Activated CD8-positive, alpha-beta memory T cell treated with anti-CD3 and anti-CD28 coated beads for 24 hours (primary cell): ENCODE measurements at regions not wholly inside any gene's neighbourhood (a gene's known extent, or its start where the extent isn't known, plus 50 kb on each side); places are given as distances from the start of the nearest gene placed in this dataset.
"Not testable (repeated sequence)": the region's sequence is repeated elsewhere in the genome, so short reads cannot be mapped to it uniquely, and the experiment has no call there.

Experiments
- DNase-seq: peaks from one replicate; pipeline ENCODE4 v3.0.0-alpha.2; 2020

DNA sequence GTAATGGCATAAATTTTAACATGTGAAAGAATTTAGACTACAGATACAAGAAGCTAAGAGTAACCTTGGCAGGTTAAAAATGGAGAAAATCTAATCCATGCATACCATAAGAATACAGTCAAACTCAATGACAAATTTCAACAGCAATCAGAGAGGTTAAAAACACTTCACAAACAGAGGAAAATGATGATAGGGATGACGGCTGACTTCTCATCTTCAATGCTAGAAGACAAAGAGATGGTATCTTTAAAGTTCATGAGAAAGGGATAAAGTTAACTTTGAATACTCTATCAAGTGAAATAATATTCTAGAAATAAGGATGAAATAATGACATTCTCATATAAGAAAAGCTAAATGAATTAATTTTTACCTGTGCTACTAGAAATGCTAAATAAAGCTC lies 1130.2 kb upstream of the MIR17HG start:
- no peak for DNase-seq

DNA sequence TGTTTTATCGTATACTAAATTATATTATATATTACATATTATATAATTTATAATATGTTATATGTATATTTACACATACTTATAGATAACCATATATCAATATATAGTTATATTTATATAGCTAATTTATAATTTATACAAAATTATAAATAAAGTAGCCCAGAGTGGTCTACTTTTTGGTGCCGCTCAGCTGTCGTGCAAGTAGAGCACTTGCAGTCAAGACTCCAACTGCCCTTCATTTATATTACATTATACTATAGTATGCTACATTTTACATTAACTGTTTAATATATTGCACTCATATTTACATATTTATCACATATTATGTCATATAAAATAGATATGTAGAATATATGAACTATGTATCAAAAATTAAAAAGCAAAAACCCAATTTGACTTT lies 1124.7 kb upstream of the MIR17HG start:
- DNase-seq, result no peak

DNA sequence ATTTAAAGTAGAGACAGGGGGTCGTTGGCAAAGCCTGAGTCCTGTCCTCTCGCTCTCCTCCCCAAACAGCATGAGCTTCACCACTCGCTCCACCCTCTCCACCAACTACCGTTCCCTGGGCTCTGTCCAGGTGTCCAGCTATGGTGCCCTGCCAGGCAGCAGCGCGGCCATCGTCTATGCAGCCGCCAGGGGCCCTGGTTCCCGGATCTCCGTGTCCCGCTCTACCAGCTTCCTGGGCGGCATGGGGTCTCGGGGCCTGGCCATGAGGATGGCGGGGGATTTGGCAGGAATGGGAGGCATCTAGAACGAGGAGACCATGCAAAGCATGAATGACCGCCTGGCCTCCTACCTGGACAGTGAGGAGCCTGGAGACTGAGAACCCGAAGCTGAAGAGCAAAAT lies 1117.2 kb upstream of the MIR17HG start:
- DNase-seq, result no peak

GRCh38 chr13:90232291-90232690 lies 1115.2 kb upstream of the MIR17HG start:
- DNase-seq, result no peak

DNA sequence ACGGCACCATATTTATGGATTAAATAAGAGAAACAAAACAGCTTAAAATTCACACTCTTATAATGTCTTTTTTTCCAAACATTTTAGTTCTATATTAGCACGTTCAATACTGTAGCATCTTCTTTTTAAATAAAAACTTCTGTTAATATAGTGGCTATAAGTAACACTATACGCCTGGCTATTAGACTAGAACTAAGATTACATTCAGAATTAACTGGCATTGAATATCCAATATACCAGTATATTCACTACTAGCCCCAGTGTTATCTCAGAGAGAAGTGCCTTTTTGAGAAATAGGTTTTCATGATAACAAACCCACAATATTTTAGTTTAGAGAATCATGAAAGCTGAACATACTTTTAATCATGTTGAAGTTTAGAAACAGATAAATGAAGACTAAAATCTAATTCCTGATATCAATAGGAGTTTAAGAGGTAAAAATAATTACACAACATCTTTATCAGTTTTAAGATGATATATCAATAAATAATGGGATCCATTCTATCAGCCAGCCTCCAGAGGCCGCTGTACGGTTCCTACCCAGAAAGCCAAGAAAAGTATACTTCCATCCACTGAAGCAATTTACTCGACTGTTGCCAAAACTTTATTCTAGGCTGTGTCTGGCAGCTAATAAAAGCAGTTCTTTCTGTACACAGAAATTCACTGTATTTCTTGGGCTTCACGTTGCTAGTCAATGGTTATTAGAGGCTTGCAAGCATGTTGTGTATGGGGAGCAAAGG lies 1113.4 kb upstream of the MIR17HG start:
- DNase-seq, result no peak

DNA sequence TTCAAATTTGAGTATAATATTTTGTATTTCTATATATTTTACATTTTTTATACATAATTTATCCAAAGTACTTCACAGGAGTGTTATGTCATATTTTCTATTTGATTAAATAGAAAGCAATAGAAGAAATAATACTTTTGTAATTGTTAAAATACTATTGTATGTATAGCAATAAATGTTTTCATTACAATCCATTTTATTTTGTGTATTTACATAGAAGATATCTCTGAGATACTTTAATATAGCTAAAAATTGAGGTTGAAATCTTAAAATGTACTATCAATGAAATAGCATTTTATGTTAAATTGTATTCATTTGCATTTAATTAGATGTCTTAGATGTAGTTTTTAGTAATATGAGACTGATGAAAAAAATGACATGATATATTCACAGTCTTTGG lies 1109.6 kb upstream of the MIR17HG start:
- DNase-seq, result no peak

DNA sequence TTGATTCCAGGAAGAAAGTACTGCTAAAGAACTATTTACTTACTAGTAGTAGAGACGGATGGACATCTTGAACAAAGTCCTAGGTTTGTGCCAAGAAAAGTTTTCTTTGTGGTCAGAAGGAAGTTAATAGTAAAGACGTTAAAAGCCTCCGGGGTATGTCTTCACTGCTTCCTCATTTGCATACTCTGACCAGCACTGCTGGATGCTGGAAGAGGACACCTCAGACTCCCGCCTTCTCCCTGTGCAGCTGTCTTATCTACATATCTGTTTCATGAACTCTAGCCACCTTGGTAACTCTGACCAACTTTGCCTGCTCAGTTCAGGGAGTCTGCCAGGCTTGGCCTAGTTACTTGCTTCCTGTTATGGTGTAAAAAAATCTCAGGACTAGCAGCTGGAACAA lies 1109.1 kb upstream of the MIR17HG start:
- DNase-seq, result no peak

DNA sequence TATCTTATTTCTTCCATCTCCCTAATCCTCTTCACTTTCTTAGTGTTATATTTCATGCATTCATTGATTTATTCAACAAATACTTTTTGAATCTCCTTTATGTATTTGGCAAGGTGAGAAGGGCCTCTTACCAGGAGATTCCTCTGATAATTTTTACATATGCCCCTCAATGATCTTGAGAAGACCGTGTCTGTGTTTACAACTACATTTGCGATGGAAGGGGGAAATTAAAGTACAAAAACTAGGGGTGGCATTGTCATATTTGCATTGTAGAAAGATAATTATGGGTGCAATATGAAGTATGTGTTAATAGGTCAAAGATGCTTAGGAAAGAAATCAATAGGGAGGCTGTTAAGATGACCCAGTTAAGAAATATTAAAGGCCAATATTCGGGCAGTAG lies 1108.4 kb upstream of the MIR17HG start:
- DNase-seq, result no peak

GRCh38 chr13:90246005-90246404 lies 1101.5 kb upstream of the MIR17HG start:
- no peak for DNase-seq

GRCh38 chr13:90246687-90247345 lies 1100.7 kb upstream of the MIR17HG start:
- no peak for DNase-seq

- DNase-seq, result no peak
Measured at GRCh38 chr13:90253806-90254205, 1093.7 kb upstream of the MIR17HG start.

DNA sequence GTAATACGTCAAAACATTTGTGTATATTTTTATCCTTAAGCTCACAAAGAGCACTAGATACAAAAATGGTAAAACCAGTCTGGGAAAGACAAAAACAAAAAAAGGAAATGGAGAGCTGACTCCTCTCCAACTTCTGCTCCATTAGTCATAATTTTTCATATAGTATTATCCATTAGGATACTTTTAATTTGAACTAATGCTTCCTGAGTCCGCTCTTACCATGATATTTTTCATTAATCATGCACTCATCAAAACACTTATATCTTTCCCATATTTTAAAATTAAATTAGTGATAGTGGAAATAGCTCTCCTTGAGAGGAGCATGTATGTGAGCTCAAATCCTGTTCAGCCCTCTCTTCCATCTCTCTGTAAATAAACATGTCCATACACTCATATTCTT lies 1093.0 kb upstream of the MIR17HG start:
- no peak for DNase-seq

DNA sequence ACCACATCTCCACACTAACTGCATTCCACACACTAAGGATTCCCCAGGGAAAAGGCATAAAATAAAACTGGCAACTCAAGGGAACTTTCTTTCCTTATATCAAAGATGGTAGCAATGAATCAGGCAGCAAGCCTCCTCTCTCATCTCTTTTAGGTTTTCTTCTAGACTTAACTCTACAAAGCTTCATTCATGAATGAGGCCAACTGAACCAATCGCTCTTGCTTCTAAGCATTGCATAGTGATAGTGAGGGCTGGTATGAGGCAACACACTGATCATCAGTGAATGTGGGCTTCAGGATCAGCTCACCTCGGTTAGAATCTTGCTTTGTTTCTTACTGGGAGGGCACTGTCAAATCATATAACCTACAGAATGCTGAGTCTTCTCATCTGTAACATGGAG lies 1090.7 kb upstream of the MIR17HG start:
- DNase-seq, result no peak

- no peak for DNase-seq
Measured at GRCh38 chr13:90258129-90258528, 1089.4 kb upstream of the MIR17HG start.

DNA sequence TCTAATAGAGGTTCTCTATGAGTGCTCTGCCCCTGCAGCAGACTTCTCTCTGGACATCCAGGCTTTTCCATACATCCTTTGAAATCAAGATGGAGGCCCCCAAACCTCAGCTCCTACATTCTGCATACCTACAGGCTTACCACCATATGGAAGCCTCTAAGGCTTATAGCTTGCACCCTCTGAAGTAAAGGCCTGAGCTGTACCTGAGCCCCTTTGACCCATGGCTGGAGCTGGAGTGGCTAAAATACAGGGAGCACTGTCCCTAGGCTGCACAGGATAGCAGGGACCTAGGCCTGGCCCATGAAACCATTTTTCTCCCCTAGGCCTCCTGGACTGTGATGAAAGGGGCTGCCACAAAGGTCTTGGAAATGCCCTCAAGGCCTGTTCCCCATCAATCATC lies 1086.1 kb upstream of the MIR17HG start:
- DNase-seq, result no peak

GRCh38 chr13:90270226-90270625 lies 1077.3 kb upstream of the MIR17HG start:
- DNase-seq, result no peak

DNA sequence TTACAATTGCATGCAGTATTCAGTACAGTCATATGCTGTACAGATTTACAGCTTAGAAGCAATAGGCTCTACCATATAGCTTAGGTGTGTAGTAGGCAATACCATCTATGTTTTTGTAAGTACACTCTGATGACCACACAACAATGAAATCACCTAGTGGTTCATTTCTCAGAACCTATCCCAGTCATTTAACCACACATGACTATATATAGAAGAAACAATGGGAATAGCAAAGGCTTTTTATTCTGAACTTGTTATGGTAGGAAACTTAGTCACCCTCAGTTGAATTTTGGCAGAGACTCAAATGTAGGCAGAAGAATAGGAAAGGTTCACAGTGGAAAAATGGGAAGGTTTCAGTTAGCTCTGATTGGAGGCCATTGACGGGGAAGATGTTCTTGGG lies 1075.1 kb upstream of the MIR17HG start:
- no peak for DNase-seq

- DNase-seq, result no peak
Measured at GRCh38 chr13:90276216-90276615, 1071.3 kb upstream of the MIR17HG start.

- not testable (repeated sequence) for DNase-seq
Measured at GRCh38 chr13:90278231-90278630, 1069.3 kb upstream of the MIR17HG start.

GRCh38 chr13:90281709-90282108 lies 1065.8 kb upstream of the MIR17HG start:
- no peak for DNase-seq

DNA sequence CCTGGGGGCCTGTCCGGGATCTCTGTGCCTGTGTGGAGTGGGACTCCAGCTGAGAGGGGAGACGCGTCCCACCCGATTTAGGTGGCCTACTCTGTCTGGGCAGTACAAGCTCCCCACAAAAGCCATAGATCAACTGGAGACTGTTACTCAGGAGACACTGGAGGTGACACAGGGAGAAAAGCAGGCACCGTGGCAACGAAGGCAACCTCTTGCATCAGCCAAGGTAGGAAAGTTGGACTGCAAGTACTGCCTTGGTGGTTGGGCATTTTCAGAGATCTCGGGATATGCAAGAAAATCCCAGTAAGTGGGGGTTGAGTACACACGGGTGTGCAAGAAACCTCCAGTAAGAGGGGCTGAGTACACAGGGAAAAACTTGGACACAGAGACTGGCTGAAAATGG lies 1060.0 kb upstream of the MIR17HG start:
- DNase-seq, result no peak

DNA sequence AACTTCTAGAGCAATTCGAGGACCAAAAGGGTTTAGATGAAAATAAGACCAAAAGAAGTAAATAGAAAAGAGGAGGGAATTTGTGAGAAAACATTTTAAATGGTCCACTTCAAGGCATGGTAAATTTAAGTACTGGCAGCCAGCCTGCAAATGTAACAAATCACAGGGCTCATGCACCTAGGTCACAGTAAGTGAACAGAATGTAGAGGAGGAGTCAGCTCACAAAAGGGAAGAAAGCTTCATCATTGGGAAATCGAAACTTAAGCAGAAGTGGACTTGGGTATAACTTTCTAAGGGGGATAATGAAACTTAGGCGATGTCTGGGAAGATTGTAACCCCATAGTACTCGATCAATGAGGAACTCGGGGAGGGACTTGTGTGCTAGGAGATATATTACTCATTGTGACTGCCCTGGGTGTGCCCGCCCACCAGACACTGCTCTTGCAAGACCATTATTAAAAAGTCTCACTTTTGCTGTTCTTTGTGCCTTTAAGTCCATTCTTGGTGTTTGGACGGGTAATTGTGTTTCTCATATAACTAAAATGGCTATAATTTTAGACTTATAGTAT lies 1053.6 kb upstream of the MIR17HG start:
- DNase-seq, result no peak

GRCh38 chr13:90299238-90299637 lies 1048.2 kb upstream of the MIR17HG start:
- DNase-seq, result no peak

GRCh38 chr13:90300015-90300414 lies 1047.5 kb upstream of the MIR17HG start:
- no peak for DNase-seq

- DNase-seq, result no peak
Measured at GRCh38 chr13:90302107-90302506, 1045.4 kb upstream of the MIR17HG start.
